ENCODE measurements at regions not wholly inside any gene's neighbourhood (a gene's known extent, or its start where the extent isn't known, plus 50 kb on each side); places are given as distances from the start of the nearest gene placed in this dataset.
"Not testable (repeated sequence)": the region's sequence is repeated elsewhere in the genome, so short reads cannot be mapped to it uniquely, and the experiment has no call there.

GRCh38 chr3:18195836-18196235 lies 229.3 kb downstream of the SATB1 start:
- in situ Hi-C loops (cut with HindIII; ENCODE audit: low sequenced_read_pairs): no loop called here

- in situ Hi-C loops (cut with HindIII; ENCODE audit: low sequenced_read_pairs): loop anchor here (5.0 kb wide), 1 partner anchor 42 kb away; no protein-coding TSS in a partner anchor
These were observed 230.7 kb downstream of the SATB1 start for GRCh38 chr3:18194431-18194830.

- in situ Hi-C loops (cut with HindIII; ENCODE audit: low sequenced_read_pairs): loop anchor here (5.0 kb wide), 1 partner anchor 38 kb away; no protein-coding TSS in a partner anchor
These were observed 234.5 kb downstream of the SATB1 start for GRCh38 chr3:18190646-18191045.

GRCh38 chr3:18189282-18190050 lies 235.7 kb downstream of the SATB1 start:
- in situ Hi-C loops (cut with HindIII; ENCODE audit: low sequenced_read_pairs): loop anchor here (5.0 kb wide), 2 partner anchors 37 to 78 kb away; no protein-coding TSS in a partner anchor

GRCh38 chr3:18188491-18188890 lies 236.6 kb downstream of the SATB1 start:
- in situ Hi-C loops (cut with HindIII; ENCODE audit: low sequenced_read_pairs): loop anchor here (5.0 kb wide), 1 partner anchor 79 kb away; no protein-coding TSS in a partner anchor

DNA sequence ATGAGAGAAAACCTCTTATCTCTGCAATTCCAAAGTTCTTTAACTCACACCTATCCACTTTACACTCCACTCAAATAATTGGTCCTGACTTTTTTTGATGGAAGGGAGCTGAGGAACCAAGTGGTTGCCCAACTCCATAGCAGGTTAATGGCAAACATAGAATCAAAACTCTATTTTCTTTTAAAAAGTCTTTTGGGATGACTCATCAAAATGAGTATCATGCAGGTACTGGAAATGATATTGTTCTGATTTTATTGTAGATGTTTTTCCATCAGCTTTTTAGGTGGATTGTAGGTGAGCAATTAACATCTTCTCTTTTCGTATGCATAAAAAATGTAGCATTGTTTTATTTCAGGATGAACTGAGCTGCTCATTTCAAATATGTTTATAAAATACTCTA lies 239.5 kb downstream of the SATB1 start:
- in situ Hi-C loops (cut with HindIII; ENCODE audit: low sequenced_read_pairs): loop anchor here (5.0 kb wide), 1 partner anchor 82 kb away; no protein-coding TSS in a partner anchor

DNA sequence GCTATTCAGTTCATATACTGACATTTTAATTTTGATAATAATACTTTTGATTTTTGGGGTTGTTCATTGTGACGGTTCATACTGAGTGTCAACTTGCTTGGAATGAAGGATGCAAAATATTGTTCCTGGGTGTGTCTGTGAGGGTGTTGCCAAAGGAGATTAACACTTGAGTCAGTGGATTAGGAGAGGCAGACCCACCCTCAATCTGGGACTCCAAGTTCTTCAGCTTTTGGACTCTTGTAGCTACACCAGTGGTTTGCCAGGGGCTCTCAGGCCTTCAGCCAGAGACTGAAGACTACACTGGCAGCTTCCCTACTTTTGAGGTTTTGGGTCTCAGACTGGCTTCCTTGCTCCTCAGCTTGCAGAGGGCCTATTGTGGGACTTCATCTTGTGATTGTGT lies 242.2 kb downstream of the SATB1 start:
- in situ Hi-C loops (cut with HindIII; ENCODE audit: low sequenced_read_pairs): not testable (repeated sequence)

- in situ Hi-C loops (cut with HindIII; ENCODE audit: low sequenced_read_pairs): no loop called here
These were observed 245.6 kb downstream of the SATB1 start for GRCh38 chr3:18179521-18179920.

GRCh38 chr3:18177271-18177670 lies 247.9 kb downstream of the SATB1 start:
- in situ Hi-C loops (cut with HindIII; ENCODE audit: low sequenced_read_pairs): no loop called here

- in situ Hi-C loops (cut with HindIII; ENCODE audit: low sequenced_read_pairs): not testable (repeated sequence)
These were observed 251.2 kb downstream of the SATB1 start for GRCh38 chr3:18173891-18174290.

- in situ Hi-C loops (cut with HindIII; ENCODE audit: low sequenced_read_pairs): no loop called here
These were observed 265.5 kb downstream of the SATB1 start for GRCh38 chr3:18159681-18160080.

DNA sequence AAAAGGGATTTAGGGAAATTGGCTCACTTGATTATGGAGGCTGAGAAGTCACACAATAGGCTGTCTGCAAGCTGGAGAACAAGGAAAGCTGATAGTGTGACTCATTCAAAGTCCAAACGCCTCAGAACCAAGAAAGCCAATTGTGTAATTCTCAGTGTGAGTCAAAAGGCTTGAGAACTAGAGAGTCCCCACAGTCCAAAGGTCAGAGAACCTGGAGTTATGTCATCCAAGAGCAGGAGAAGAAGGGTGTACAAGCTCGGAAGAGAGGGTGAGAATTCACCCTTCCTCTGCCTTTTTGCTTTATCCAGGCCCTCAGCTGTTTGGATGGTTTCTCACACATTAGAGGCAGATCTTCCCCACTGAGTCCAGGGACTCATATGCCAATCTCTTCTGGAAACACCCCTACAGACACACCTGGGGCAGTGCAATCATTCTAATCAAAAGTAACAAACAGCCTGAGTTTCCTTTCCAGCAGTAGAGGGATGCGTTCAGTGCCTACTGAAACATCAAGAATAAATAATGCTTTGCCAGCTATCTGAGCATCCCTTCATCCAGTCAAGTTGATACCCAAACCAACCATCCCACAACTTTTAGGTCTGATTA lies 271.5 kb downstream of the SATB1 start:
- in situ Hi-C loops (cut with HindIII; ENCODE audit: low sequenced_read_pairs): loop anchor here (5.0 kb wide), 1 partner anchor 39 kb away; no protein-coding TSS in a partner anchor

DNA sequence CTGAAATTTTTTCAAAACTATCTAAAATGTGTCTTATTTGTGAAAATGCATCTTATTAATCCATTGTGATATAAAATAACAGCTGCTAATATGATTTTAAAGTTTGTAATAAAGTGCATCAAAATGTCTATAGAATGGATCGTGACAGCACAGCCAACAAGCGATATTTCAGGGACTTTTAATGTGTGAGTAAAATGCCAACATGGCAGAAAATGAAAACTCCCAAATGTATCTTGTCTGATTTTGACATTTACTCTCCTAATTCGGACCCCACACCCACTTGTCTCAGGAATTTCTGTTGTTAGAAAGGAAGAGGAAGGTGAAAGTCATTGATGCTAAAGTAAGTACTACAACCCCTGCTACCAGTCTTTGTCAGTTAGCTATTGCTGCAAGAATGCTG lies 273.9 kb downstream of the SATB1 start:
- in situ Hi-C loops (cut with HindIII; ENCODE audit: low sequenced_read_pairs): loop anchor here (5.0 kb wide), 1 partner anchor 41 kb away; no protein-coding TSS in a partner anchor

DNA sequence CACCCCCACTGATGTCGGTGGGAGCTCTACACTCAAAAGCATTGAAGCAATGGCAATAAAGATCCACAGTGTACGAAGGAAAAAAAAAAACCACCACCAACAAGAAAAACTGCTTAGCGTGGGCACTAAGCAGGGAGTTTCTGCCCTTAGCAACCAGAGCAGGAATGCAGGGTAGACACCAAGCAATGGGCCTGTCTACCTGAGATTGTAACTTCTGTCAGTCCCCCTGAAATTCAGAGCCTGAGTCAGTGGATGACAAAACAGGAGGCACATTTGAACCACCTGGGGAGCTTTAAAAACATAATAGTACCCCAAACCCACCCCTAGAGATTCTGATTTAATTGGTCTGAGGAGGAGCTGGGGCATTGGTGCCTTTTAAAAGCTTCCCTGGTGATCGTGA lies 275.2 kb downstream of the SATB1 start:
- in situ Hi-C loops (cut with HindIII; ENCODE audit: low sequenced_read_pairs): loop anchor here (5.0 kb wide), 1 partner anchor 42 kb away; no protein-coding TSS in a partner anchor

DNA sequence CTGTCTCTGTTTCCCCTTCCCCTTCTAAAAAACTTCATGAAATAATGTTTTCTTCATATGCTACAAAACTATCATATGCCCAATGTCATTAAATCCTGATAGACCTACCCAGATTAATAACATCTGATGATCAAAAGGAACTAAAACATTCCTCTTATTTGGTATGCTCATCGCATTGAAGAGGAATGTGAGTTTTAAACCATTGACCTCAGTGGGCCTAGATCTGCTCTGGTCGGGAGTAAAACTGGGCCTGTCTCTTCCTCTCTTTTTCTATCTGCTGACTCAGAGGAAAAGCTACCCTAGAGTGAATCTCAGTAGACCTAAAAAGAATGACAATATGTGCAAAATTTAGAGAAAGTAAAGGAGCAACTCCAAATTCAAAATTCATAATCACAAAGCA lies 275.8 kb downstream of the SATB1 start:
- in situ Hi-C loops (cut with HindIII; ENCODE audit: low sequenced_read_pairs): no loop called here

DNA sequence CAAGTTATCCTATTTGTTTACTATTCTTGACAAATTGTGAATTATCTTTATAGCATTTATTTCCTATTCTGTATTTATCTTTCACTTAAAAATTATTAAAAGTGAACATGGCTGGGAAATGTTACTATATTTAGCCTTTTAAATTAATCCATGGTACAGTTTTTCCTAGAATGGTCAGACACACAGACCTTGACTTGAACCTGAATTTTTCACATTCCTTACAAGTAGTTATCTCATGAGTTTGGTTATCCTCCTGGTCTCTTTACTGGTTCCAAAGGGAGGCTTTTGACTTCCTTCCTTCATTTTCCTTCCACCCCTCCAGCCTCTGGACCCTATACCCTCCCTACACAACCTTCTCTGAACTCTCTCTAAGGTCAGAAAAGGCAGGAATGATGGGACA lies 280.6 kb downstream of the SATB1 start:
- in situ Hi-C loops (cut with HindIII; ENCODE audit: low sequenced_read_pairs): no loop called here

- in situ Hi-C loops (cut with HindIII; ENCODE audit: low sequenced_read_pairs): no loop called here
These were observed 281.8 kb downstream of the SATB1 start for GRCh38 chr3:18143258-18143780.

GRCh38 chr3:18137958-18138357 lies 287.2 kb downstream of the SATB1 start:
- in situ Hi-C loops (cut with HindIII; ENCODE audit: low sequenced_read_pairs): no loop called here

DNA sequence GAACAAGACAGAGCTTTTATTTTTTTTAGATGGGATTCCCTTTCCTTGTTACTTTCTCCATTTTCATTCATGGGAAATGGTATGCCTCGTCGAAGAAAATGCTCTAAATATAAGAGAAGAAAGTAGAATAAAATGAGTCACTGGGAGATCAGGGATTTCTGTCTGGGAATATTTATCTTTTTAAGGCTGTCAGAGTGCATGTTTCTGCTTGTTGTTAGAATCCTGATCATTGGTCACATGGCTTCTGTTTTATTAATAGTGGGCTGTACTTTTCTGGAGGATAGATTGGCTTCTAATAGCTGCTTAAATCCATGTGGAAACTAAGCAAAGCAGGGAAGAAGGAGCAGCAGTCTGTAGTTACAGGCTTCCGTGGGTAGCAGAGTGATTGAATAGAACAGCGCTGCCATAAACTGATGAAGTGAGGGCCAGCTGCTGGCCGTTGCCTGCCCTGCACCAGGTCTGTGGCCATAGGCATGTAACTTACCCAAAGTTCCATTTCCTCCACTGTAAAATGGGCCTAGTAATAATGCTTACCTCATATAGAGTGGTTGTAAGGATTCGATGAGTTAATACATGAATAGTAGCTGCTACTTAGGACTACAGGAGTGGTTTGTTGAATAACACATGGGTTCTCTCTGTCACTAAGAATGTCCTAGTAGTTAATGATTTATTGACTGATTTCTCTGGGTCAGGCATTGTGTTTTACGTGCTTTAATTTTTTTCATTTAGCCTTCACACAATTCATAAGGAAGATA lies 289.9 kb downstream of the SATB1 start:
- in situ Hi-C loops (cut with HindIII; ENCODE audit: low sequenced_read_pairs): no loop called here

DNA sequence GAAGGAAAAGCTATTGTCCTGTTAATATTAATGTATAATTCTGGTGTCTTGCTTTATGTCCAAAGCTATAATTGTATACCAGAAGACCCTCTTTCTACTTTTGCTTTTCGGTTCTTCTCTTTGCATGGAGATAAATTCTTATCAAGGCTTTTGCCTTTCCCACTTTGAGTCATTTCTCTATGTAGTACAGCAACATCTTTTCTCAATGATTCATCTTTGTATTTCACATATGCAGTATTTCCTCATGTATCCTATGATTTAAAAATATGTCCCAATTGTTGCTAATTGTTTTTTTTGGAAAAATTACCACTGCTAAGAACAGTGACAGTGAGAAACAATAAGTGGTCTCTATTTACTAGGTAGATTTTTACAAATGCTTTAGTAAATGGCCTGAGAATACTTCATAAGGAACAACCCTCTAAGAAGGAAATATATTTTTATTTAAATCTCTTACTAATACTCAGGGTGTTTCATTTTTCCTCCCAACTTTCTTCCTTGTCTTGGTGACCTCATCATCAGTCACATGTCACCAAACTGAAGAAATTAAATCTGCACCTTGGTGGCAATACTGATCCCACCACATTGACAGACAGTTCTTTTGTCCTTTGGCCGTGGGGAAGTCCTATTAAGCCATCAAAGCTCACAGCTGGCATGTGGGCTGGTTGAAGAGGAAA lies 290.6 kb downstream of the SATB1 start:
- in situ Hi-C loops (cut with HindIII; ENCODE audit: low sequenced_read_pairs): no loop called here
